Fibroblast of upper back skin (primary cell): ENCODE measurements at regions not wholly inside any gene's neighbourhood (a gene's known extent, or its start where the extent isn't known, plus 50 kb on each side); places are given as distances from the start of the nearest gene placed in this dataset.
"Not testable (repeated sequence)": the region's sequence is repeated elsewhere in the genome, so short reads cannot be mapped to it uniquely, and the experiment has no call there.

Experiments used
- DNase-seq: peaks from one replicate; pipeline ENCODE4 v3.0.0-alpha.2; 2013

DNA sequence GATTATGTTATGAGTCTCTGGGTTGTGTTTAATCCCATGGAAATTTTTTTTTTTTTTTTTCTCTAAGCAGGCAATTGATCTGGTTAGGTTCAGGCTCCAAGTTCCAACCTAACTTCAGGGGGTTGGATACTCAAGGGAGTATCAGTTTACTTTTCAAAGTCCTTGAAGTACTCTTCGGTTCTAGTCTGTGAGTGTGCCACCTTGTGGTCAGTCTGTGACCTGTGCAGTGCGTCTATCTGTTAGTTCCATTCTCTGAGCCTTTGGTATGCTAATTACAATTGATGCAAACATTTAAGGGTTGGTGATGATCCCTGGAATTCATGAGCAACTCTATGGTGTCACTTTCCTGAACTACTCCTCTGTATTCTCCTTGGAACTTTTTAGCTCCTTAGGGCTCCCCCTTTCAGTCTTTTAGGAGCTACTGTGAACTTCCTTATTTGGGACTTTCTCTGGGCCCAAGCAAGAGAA, 342.0 kb downstream of the SOX4 start:
- DNase-seq = peak; percentile 67

GRCh38 chr6:21937466-21937865, 343.9 kb downstream of the SOX4 start:
- no peak for DNase-seq

GRCh38 chr6:21939066-21939465, 345.5 kb downstream of the SOX4 start:
- DNase-seq = peak; percentile 28

- DNase-seq = no peak
These were observed 348.4 kb downstream of the SOX4 start for GRCh38 chr6:21941926-21942325.

GRCh38 chr6:21942897-21943296, 349.3 kb downstream of the SOX4 start:
- peak; percentile 52 for DNase-seq

DNA sequence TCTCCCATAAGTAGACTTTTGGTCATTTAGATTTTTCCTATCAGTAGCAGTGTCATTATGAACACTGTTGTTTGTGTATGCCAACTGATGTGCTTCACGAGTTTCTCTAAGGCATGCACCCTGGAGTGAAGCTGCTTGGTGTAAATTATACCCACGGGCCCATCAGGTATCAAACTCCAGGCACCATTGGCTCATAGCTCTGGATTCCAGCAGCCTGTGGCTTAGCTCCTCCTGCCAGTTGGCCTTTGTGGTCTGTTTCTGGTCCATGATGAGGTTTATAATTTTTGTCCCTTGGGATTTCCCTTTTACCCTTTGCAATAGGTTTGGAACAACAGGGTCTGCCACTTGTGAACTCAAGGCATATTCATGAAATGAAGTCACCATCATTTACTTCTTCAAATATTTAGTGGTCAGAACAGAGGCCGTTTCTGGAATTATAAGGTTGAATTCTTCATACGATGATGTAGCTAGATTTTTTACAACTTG, 350.5 kb downstream of the PRL start:
- DNase-seq = peak; percentile 100

- DNase-seq = not testable (repeated sequence)
These were observed 349.6 kb downstream of the PRL start for GRCh38 chr6:21947227-21947626.

DNA sequence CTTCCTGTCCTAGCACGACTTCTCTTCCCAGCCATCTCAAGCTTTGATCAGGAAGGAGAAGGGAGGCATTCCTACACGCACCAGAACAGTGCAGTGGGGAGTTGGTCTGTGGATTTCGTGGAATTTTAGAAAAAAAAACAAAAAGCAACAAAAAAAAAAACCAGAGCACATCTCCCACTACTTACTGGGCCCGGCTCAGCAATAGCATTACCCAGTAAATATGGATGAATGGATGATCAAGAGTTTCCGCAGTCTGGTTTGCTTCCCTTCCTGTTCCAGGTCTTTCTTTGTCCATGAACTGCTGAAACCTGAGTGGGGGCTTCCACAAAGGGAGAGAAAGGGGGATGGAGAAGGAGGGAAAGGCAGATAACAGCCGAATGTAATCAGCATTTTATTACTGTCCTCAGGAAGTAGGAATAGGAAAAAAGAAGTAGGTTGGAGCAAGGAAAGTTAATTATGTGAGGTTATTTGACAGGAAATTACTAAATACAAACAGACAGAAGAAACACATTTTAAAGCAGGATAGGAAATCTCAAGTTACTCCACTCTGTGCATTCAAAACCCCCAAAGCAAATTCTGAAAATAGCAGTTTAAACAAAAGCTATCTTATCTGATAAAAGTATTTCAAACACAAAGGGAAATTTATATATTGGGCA, 349.0 kb downstream of the PRL start:
- peak; percentile 46 for DNase-seq

- DNase-seq = peak; percentile 41
These were observed 347.5 kb downstream of the PRL start for GRCh38 chr6:21949211-21949801.

- DNase-seq = no peak
These were observed 344.5 kb downstream of the PRL start for GRCh38 chr6:21952367-21952766.

DNA sequence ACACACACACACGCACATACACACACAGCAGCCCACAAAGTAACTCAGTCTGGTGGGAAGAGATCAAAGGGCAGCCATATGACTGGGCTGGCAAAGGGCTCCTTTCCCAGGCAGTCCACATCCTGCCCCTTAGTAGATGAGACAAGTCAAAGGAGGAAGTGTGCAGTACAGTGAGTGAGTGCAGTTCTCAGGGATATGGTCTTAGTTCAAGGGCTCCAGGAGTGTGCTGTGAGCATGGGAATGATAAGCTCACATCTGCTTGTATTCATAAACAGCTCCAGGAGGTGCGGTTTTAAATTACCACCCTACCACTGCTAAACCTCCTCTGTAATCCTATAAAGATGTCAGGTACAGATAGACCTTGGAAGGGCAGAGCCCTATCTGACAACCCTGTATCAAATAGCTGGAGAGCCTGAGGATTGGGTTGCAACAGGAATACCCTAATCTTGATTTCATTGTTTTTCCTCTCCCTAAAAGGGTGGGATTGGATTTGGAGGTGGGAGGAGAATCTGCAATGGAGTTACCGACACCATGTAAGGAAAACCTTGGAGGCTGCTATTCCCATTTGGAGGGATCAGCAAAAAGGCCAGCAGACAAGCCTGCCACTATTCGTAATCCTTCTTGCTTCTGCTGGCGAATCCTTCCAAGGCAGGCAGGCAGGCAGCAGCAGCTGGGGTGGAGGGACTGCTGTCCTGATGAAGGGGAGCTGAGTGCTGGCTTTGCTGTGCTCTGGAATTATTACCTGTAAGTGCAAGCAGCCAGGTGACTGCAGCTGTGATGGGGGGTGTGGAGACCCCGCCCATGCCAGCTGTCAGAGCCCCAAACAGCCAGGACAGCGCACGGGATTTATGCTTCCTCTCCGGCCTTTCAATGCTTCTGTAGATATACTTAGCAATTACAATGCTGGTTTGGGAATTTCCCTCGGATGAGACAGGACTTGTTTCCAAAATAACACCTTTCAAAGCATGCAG, 342.7 kb downstream of the PRL start:
- DNase-seq = peak; percentile 72

GRCh38 chr6:21955053-21955595, 341.7 kb downstream of the PRL start:
- no peak for DNase-seq

GRCh38 chr6:21955951-21956350, 340.9 kb downstream of the PRL start:
- DNase-seq = no peak

GRCh38 chr6:21958428-21958827, 338.4 kb downstream of the PRL start:
- DNase-seq = no peak

DNA sequence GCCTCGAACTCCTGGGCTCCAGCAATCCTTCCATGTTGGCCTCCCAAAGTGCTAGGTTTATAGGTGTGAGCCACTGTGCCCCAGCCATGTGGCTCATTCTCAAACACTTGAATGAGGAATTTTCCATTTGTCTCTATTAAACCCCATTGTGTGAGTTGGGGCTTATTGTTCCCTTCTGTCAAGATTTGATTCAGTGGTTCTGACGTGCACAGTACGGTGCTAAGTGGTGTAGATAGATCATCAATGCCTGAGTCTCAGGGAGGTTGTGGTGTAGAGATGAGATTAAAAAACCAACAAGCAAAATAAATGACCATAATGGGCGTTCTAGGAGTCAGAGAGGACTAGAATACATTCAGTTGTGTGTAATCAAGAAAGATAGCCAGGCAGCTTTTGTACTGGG, 335.6 kb downstream of the PRL start:
- no peak for DNase-seq

- DNase-seq = no peak
These were observed 331.8 kb downstream of the PRL start for GRCh38 chr6:21965016-21965415.

- DNase-seq = no peak
These were observed 330.8 kb downstream of the PRL start for GRCh38 chr6:21965953-21966539.

DNA sequence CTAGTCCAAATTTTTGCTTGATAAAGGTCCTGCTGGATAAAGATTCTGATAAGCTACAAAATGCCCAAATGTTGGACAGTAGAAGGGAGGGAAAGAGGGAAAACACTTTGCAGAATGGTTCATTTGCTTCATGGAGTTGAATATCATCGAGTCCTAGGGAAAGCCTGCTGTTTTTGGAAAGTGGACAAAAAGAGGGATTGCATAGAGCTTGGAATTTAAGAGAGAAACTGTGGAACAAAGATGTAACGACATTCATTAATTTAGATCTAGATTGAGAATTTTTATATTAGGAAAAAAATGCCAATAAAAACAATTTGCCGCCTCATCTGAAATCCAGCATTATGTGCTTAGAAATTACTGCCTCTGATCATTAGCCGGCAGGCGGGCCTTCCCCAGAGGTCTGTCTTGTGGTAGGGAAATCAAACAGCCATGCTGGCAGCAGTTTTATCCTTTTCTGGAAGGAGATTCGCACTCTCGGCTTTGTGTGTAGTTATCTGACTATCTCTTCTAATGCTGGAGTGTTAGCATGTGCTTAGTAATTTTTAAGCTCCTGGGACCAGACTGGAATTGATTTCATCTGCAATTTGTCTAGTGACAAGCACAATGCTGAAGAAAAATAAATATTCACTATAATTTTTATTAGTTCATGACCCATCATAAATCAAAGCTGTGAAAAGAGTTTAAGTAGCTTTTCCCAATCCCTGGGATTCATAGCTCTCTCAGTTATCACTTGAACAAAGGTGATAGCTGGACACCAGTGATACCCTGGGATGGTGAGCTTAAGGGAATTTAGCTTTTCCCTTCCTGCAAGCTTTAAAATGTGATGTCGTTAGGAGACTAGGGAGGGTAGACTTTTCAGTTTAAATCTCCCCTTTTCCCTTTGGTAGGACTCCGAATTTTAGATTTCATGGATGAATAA, 329.5 kb downstream of the PRL start:
- no peak for DNase-seq

DNA sequence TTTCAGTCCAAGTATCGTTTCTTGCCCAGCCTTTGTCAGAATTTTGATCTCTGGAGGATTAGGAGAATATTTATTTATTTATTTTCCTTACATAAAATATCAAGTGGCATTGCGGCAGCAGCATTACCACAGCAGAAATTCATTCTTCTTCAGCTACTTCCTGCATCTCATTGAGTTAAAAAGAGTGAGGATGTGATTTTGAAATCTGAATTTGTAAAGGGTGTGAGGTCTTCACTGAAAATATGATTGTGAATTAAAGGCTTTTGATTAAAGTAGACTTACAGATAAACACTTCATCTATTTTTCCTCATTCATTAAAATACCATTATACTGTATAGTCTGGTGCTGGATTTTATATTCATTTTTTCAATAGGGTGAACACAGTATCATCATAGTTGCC, 328.4 kb downstream of the PRL start:
- no peak for DNase-seq

DNA sequence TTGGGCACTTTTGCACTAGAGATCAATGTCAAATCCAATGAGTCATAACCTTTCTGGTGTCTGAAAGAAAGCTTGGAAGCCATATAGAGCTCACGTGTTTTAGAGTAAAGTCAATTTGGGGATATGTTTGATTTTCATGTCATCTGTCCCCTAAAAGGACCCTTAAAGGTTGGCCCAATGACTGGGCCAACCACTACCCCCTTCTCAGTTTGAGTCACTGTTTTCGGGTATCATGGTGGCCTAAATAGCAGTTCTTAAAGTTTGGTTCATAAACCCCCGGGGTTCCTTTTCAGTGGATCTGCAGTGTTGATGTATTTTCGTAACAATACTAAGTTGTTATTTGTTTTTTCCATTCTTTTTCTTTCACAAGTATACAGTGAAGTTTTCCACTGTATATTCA, 327.6 kb downstream of the PRL start:
- DNase-seq = no peak

- no peak for DNase-seq
These were observed 326.1 kb downstream of the PRL start for GRCh38 chr6:21970569-21971300.
